Thoracic aorta (tissue), 2 donors: ENCODE measurements at regions not wholly inside any gene's neighbourhood (a gene's known extent, or its start where the extent isn't known, plus 50 kb on each side); places are given as distances from the start of the nearest gene placed in this dataset.

ENCODE experiments used
- ATAC-seq: fragments of 150-250 bp; one replicate; pipeline ENCODE4 v1.8.0; 2017; ENCODE audit warnings: low read depth; ENCODE audit not compliant: insufficient number of reproducible peaks, low FRiP score
- DNase-seq: peaks from one replicate; pipeline ENCODE4 v3.0.0-alpha.2; 2020; ENCODE audit warnings: low spot score
- H3K27ac ChIP-seq, 2 donors: fragments of 200-600 bp; sonication (generic); 1 replicate in 1 of 2; 2 replicates in 1 of 2; pipeline ENCODE4 v1.5.1; 2016; ENCODE audit warnings: mild to moderate bottlenecking in 2 of 2, moderate library complexity in 2 of 2
- H3K27me3 ChIP-seq: fragments of 200-600 bp; sonication (generic); replicated peaks from 2 replicates; pipeline ENCODE4 v1.6.0; 2016; ENCODE audit warnings: mild to moderate bottlenecking; ENCODE audit not compliant: insufficient read depth
- H3K36me3 ChIP-seq: fragments of 200-600 bp; sonication (generic); one replicate; pipeline ENCODE4 v1.5.1; 2016
- H3K4me1 ChIP-seq, 2 donors: fragments of 200-600 bp; sonication (generic); 1 replicate in 1 of 2; 2 replicates in 1 of 2; pipeline versions ENCODE4 v1.5.1 to v1.6.0; 2016; ENCODE audit warnings: low read depth in 2 of 2, mild to moderate bottlenecking in 1 of 2; ENCODE audit not compliant: control insufficient read depth in 1 of 2
- H3K4me3 ChIP-seq: fragments of 200-600 bp; sonication (generic); 2 replicates; pipeline ENCODE4 v1.5.1; 2016; ENCODE audit warnings: mild to moderate bottlenecking
- H3K9me3 ChIP-seq: fragments of 200-600 bp; sonication (generic); 2 replicates; pipeline ENCODE4 v1.5.1; 2016
- TF ChIP-seq, protein P1 (sequence below): fragments of 200-600 bp; sonication (generic); IDR thresholded peaks from one replicate; pipeline ENCODE4 v1.5.1; 2019; ENCODE audit warnings: antibody characterized with exemption

DNA sequence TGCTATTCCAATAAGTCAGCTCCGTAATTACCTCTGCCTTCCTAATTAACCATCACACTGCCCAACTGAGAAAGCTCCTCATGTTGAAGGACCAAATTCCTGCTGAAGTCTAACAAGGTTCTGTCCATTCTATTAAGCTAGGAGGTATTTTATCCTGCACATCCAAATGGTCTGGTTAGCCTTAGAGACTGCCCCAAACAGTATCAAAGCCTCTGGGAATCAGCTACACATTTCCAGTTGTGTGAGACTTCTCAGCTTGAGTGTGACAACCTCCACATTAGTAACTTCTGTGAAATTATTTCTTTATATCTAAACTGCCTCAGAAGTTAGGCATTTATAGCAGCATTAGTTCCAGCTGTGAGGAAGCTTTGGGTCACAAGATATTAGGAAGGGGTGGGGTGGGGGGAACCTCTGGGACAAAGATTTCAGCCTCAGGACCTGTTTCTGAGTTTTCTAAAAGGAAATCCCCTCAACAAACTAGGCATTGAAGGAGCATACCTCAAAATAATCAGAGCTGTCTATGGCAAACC lies 150.5 kb upstream of the DUSP10 start:
- ATAC-seq, result no peak
- no peak overlapping the region for H3K27ac ChIP-seq
- no peaks in the 10 kb centered on the region for H3K9me3 ChIP-seq
- no peaks in the 10 kb centered on the region for H3K27me3 ChIP-seq
- no peak overlapping the region for H3K4me3 ChIP-seq
- TF ChIP-seq, protein P1, sequence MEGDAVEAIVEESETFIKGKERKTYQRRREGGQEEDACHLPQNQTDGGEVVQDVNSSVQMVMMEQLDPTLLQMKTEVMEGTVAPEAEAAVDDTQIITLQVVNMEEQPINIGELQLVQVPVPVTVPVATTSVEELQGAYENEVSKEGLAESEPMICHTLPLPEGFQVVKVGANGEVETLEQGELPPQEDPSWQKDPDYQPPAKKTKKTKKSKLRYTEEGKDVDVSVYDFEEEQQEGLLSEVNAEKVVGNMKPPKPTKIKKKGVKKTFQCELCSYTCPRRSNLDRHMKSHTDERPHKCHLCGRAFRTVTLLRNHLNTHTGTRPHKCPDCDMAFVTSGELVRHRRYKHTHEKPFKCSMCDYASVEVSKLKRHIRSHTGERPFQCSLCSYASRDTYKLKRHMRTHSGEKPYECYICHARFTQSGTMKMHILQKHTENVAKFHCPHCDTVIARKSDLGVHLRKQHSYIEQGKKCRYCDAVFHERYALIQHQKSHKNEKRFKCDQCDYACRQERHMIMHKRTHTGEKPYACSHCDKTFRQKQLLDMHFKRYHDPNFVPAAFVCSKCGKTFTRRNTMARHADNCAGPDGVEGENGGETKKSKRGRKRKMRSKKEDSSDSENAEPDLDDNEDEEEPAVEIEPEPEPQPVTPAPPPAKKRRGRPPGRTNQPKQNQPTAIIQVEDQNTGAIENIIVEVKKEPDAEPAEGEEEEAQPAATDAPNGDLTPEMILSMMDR, result no peak
- H3K36me3 ChIP-seq, result no peaks in the 10 kb centered on the region
- peaks cover 0 to 1% of the 10 kb centered on the region in 2 donors for H3K4me1 ChIP-seq
- DNase-seq, result no peak

DNA sequence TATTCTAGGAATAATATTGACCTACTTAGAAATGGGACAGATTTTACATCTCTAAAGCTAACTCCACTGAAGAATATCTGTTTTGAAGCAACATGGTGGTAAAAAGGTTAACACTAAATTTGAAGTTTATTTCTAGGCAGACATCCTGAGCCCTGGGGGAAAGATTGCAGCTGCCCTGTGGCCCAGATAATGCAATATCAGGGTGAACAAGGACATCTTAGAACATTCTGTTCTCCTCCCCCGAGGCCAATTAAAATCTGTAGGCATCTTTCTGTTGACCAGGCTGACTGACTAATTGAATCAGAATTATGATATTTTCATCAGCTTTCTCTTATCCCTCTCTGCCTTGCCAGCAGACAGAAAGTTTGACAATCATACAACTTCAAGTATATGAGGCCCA lies 149.8 kb upstream of the DUSP10 start:
- H3K4me1 ChIP-seq, result peaks cover 1 to 8% of the 10 kb centered on the region in 2 donors
- no peaks in the 10 kb centered on the region for H3K27me3 ChIP-seq
- ATAC-seq (no peak), DNase-seq (no peak)
- H3K9me3 ChIP-seq, result no peaks in the 10 kb centered on the region
- H3K36me3 ChIP-seq, result no peaks in the 10 kb centered on the region
- H3K27ac ChIP-seq, result no peak overlapping the region
- H3K4me3 ChIP-seq, result no peak overlapping the region
- TF ChIP-seq, protein P1, result no peak

- ATAC-seq, result no peak
Observed at GRCh38 chr1:221888801-221889200, 146.9 kb upstream of the DUSP10 start.

GRCh38 chr1:221888218-221888617 lies 146.3 kb upstream of the DUSP10 start:
- Histone ChIP-seq H3K9me3 (no peaks in the 10 kb centered on the region), H3K27ac (no peak overlapping the region), H3K4me1 (peaks cover 3 to 11% of the 10 kb centered on the region in 2 donors), H3K27me3 (no peaks in the 10 kb centered on the region), H3K4me3 (no peak overlapping the region), H3K36me3 (no peaks in the 10 kb centered on the region)
- ATAC-seq (no peak), DNase-seq (no peak)
- TF ChIP-seq, protein P1, result no peak

More at GRCh38 chr1:221888801-221889200, 146.9 kb upstream of the DUSP10 start:
- no peaks in the 10 kb centered on the region for H3K9me3 ChIP-seq
- peaks cover 3 to 11% of the 10 kb centered on the region in 2 donors for H3K4me1 ChIP-seq
- H3K36me3 ChIP-seq, result no peaks in the 10 kb centered on the region
- no peak overlapping the region for H3K4me3 ChIP-seq
- DNase-seq, result no peak
- H3K27me3 ChIP-seq, result no peaks in the 10 kb centered on the region
- TF ChIP-seq, protein P1, result no peak
- H3K27ac ChIP-seq, result no peak overlapping the region

- ATAC-seq (no peak), DNase-seq (no peak)
- Histone ChIP-seq H3K27me3 (no peaks in the 10 kb centered on the region), H3K4me3 (no peak overlapping the region), H3K27ac (no peak overlapping the region), H3K9me3 (no peaks in the 10 kb centered on the region), H3K4me1 (peaks cover 3 to 11% of the 10 kb centered on the region in 2 donors), H3K36me3 (no peaks in the 10 kb centered on the region)
- TF ChIP-seq, protein P1, result no peak
Observed at GRCh38 chr1:221887758-221888157, 145.9 kb upstream of the DUSP10 start.
